ENCODE measurements at regions not wholly inside any gene's neighbourhood (a gene's known extent, or its start where the extent isn't known, plus 50 kb on each side); places are given as distances from the start of the nearest gene placed in this dataset.

- no peak for DNase-seq
- no peaks in the 10 kb centered on the region for H3K36me3 Mint-ChIP-seq (ENCODE audit: low read depth)
- H3K27me3 Mint-ChIP-seq, result peaks cover 39% of the 10 kb centered on the region
- no peak overlapping the region for H3K27ac Mint-ChIP-seq
- no peak overlapping the region for H3K4me3 Mint-ChIP-seq
- no peaks in the 10 kb centered on the region for H3K4me1 Mint-ChIP-seq (ENCODE audit: low read depth)
- H3K9me3 Mint-ChIP-seq, result no peaks in the 10 kb centered on the region
Measured at GRCh38 chr6:168157272-168158212, 78.5 kb upstream of the FRMD1 start.

- H3K27me3 Mint-ChIP-seq, result peaks cover 36% of the 10 kb centered on the region
- no peak overlapping the region for H3K4me3 Mint-ChIP-seq
- no peaks in the 10 kb centered on the region for H3K9me3 Mint-ChIP-seq
- no peak overlapping the region for H3K27ac Mint-ChIP-seq
- no peak for DNase-seq
- no peaks in the 10 kb centered on the region for H3K36me3 Mint-ChIP-seq (ENCODE audit: low read depth)
- H3K4me1 Mint-ChIP-seq (ENCODE audit: low read depth), result no peaks in the 10 kb centered on the region
Measured at GRCh38 chr6:168156742-168157265, 77.8 kb upstream of the FRMD1 start.

GRCh38 chr6:168155821-168156741 lies 77.1 kb upstream of the FRMD1 start:
- no peaks in the 10 kb centered on the region for H3K9me3 Mint-ChIP-seq
- H3K27ac Mint-ChIP-seq, result no peak overlapping the region
- H3K36me3 Mint-ChIP-seq (ENCODE audit: low read depth), result no peaks in the 10 kb centered on the region
- no peak overlapping the region for H3K4me3 Mint-ChIP-seq
- peaks cover 34% of the 10 kb centered on the region for H3K27me3 Mint-ChIP-seq
- no peak for DNase-seq
- no peaks in the 10 kb centered on the region for H3K4me1 Mint-ChIP-seq (ENCODE audit: low read depth)

DNA sequence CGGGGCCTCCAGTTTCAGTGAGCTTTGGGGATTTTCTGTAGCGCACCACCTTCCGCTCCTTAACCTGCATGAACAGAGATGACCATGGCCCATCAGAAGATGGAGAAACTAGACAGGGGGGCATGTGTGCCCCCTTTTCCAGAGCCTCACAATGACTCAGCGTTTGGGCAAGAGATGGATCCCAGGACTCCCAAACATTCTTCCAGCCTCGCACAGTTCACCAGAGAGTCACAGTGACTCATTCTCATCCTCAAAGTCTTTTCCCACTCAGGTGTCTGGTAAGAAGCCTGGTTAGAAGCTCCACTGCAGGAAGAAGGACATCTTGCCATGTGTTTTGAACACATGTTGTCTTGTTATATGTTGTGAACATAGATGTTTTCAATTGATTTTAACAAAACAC lies 76.2 kb upstream of the FRMD1 start:
- peaks cover 38% of the 10 kb centered on the region for H3K27me3 Mint-ChIP-seq
- no peaks in the 10 kb centered on the region for H3K4me1 Mint-ChIP-seq (ENCODE audit: low read depth)
- H3K36me3 Mint-ChIP-seq (ENCODE audit: low read depth), result no peaks in the 10 kb centered on the region
- H3K4me3 Mint-ChIP-seq, result no peak overlapping the region
- no peaks in the 10 kb centered on the region for H3K9me3 Mint-ChIP-seq
- H3K27ac Mint-ChIP-seq, result no peak overlapping the region
- no peak for DNase-seq

GRCh38 chr6:168154263-168154917 lies 75.4 kb upstream of the FRMD1 start:
- Mint-ChIP-seq H3K36me3 (ENCODE audit: low read depth) (no peaks in the 10 kb centered on the region), H3K27ac (no peak overlapping the region), H3K4me3 (no peak overlapping the region), H3K27me3 (peaks cover 45% of the 10 kb centered on the region), H3K4me1 (ENCODE audit: low read depth) (no peaks in the 10 kb centered on the region), H3K9me3 (no peaks in the 10 kb centered on the region)
- DNase-seq, result no peak

DNA sequence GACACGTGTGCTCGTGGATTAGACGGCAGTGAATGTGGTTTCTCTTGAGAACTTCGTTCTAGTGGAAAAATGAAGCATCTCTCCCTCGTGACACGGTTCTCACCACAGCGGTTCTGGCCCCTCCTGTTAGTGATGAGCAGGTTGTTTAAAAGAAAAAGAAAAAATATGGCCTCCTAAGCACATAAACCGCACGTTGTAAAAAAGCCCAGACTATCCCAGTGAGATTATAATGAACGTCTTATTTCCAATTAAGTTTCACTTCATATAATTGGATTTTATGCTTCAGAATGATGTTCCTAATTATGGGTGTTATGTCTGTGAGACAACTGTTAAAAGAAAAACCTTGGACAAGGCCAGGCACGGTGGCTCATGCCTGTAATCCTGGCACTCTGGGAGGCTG lies 74.5 kb upstream of the FRMD1 start:
- Mint-ChIP-seq H3K9me3 (no peaks in the 10 kb centered on the region), H3K4me3 (no peak overlapping the region), H3K36me3 (ENCODE audit: low read depth) (no peaks in the 10 kb centered on the region), H3K27ac (no peak overlapping the region), H3K27me3 (peaks cover 44% of the 10 kb centered on the region), H3K4me1 (ENCODE audit: low read depth) (no peaks in the 10 kb centered on the region)
- no peak for DNase-seq

- no peaks in the 10 kb centered on the region for H3K36me3 Mint-ChIP-seq (ENCODE audit: low read depth)
Measured at GRCh38 chr6:168152980-168153379, 74.0 kb upstream of the FRMD1 start.

GRCh38 chr6:168152306-168152963 lies 73.4 kb upstream of the FRMD1 start:
- Mint-ChIP-seq H3K27ac (no peak overlapping the region), H3K9me3 (no peaks in the 10 kb centered on the region), H3K4me1 (ENCODE audit: low read depth) (no peaks in the 10 kb centered on the region), H3K4me3 (no peak overlapping the region), H3K27me3 (peaks cover 43% of the 10 kb centered on the region), H3K36me3 (ENCODE audit: low read depth) (no peaks in the 10 kb centered on the region)
- no peak for DNase-seq

More at GRCh38 chr6:168152980-168153379, 74.0 kb upstream of the FRMD1 start:
- no peaks in the 10 kb centered on the region for H3K4me1 Mint-ChIP-seq (ENCODE audit: low read depth)
- H3K27me3 Mint-ChIP-seq, result peaks cover 44% of the 10 kb centered on the region
- DNase-seq, result no peak
- no peak overlapping the region for H3K27ac Mint-ChIP-seq
- H3K4me3 Mint-ChIP-seq, result no peak overlapping the region
- no peaks in the 10 kb centered on the region for H3K9me3 Mint-ChIP-seq

- H3K27me3 Mint-ChIP-seq, result peaks cover 34% of the 10 kb centered on the region
- no peaks in the 10 kb centered on the region for H3K9me3 Mint-ChIP-seq
- H3K4me3 Mint-ChIP-seq, result no peak overlapping the region
- DNase-seq, result no peak
- H3K36me3 Mint-ChIP-seq (ENCODE audit: low read depth), result no peaks in the 10 kb centered on the region
- H3K27ac Mint-ChIP-seq, result no peak overlapping the region
- no peaks in the 10 kb centered on the region for H3K4me1 Mint-ChIP-seq (ENCODE audit: low read depth)
Measured at GRCh38 chr6:168150551-168151320, 71.7 kb upstream of the FRMD1 start.

- H3K9me3 Mint-ChIP-seq, result no peaks in the 10 kb centered on the region
- no peak for DNase-seq
- no peaks in the 10 kb centered on the region for H3K36me3 Mint-ChIP-seq (ENCODE audit: low read depth)
- H3K4me1 Mint-ChIP-seq (ENCODE audit: low read depth), result no peaks in the 10 kb centered on the region
- H3K27me3 Mint-ChIP-seq, result peaks cover 42% of the 10 kb centered on the region
- no peak overlapping the region for H3K4me3 Mint-ChIP-seq
- H3K27ac Mint-ChIP-seq, result no peak overlapping the region
Measured at GRCh38 chr6:168149015-168149414, 70.0 kb upstream of the FRMD1 start.

DNA sequence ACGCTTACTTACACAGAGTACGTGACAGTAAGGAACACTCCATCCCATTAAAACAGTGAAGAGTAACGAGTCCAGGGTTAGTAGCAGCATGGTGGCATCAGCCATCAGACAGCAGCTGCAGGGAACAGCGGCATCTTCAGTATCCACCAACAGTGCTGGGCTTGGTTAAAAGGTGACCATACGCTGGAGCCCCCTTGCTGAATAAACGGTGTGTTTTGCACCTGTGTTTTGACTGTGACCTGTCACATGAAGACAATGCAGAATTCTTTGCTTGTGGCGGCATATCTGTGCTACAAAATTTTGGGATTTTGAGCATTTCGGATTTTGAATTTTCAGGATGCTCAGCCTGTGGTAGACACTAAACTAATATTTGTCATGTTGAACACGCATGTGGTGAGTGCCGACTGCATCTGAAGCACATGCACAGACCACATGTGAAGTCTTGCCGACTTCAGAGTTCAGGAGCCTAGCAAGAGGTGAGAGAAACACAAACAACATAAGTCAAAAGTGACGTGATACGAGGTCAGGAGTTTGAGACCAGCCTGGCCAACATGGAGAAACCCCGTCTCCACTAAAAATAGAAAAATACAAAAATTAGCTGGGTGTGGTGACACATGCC lies 69.3 kb upstream of the FRMD1 start:
- H3K27ac Mint-ChIP-seq, result no peak overlapping the region
- no peak for DNase-seq
- no peaks in the 10 kb centered on the region for H3K36me3 Mint-ChIP-seq (ENCODE audit: low read depth)
- no peak overlapping the region for H3K4me3 Mint-ChIP-seq
- H3K9me3 Mint-ChIP-seq, result no peaks in the 10 kb centered on the region
- peaks cover 45% of the 10 kb centered on the region for H3K27me3 Mint-ChIP-seq
- H3K4me1 Mint-ChIP-seq (ENCODE audit: low read depth), result no peaks in the 10 kb centered on the region

DNA sequence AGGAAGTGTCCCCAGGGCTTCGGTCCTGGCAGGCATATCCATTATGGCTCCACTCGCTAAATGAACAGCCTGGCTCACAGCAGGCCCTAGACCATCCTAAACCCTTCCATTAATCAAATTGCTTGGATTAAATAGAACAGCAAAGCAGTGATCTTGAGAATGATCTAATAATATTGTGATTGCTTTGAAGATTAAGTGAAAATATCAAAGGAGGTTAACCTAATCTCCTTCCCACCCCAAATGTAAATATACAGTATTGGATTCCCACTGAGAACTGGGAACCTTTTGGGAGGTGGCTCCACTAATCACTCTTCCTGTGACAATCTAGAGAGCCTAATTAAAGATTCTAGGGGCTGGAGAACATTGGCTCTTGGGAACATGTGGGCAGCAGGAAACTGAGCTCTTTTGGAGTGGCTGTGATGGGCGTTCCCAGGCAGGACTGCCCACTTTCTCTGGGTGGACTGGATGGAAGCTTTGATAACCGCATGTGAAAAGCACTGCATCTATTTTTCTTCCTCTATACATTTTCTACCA lies 68.3 kb upstream of the FRMD1 start:
- Mint-ChIP-seq H3K9me3 (no peaks in the 10 kb centered on the region), H3K36me3 (ENCODE audit: low read depth) (no peaks in the 10 kb centered on the region), H3K4me3 (no peak overlapping the region), H3K4me1 (ENCODE audit: low read depth) (no peaks in the 10 kb centered on the region), H3K27ac (no peak overlapping the region), H3K27me3 (peaks cover 45% of the 10 kb centered on the region)
- DNase-seq, result no peak

All from activated T-cell treated with anti-CD3 and anti-CD28 coated beads, Interleukin-2, amount 50 U/mL, for 24 hours (primary cell).